ENCODE measurements at regions not wholly inside any gene's neighbourhood (a gene's known extent, or its start where the extent isn't known, plus 50 kb on each side); places are given as distances from the start of the nearest gene placed in this dataset.

GRCh38 chr6:141017941-141018340, 1114.8 kb upstream of the GJE1 start:
- ATAC-seq, result no peak
- Histone ChIP-seq H3K4me3 (no peak overlapping the region), H3K9me3 (no peaks in the 10 kb centered on the region), H3K27me3 (no peaks in the 10 kb centered on the region), H3K27ac (no peak overlapping the region), H3K4me1 (no peaks in the 10 kb centered on the region), H3K36me3 (no peaks in the 10 kb centered on the region)
- WGBS, 2 donors (ENCODE audit: low coverage in 1 of 2), result 90 to 94% methylated on average over 5 of the region's 5 CpGs
- TF ChIP-seq CTCF (IDR thresholded peaks at IDR 0.05), result no peak

GRCh38 chr6:141000917-141001316, 1131.8 kb upstream of the GJE1 start:
- no peaks in the 10 kb centered on the region for H3K27me3 ChIP-seq
- H3K4me3 ChIP-seq, result no peak overlapping the region
- H3K27ac ChIP-seq, result no peak overlapping the region
- H3K9me3 ChIP-seq, result no peaks in the 10 kb centered on the region
- WGBS, 2 donors (ENCODE audit: low coverage in 1 of 2), result 79 to 90% methylated on average over 2 of the region's 2 CpGs
- H3K4me1 ChIP-seq, result no peaks in the 10 kb centered on the region
- no peak for ATAC-seq
- TF ChIP-seq POLR2A (IDR thresholded peaks at IDR 0.05), result no peak
- TF ChIP-seq CTCF (IDR thresholded peaks at IDR 0.05), result no peak
- no peak for TF ChIP-seq EP300 (IDR thresholded peaks at IDR 0.05)
- TF ChIP-seq POLR2AphosphoS5 (IDR thresholded peaks at IDR 0.05), result no peak
- no peaks in the 10 kb centered on the region for H3K36me3 ChIP-seq

GRCh38 chr6:140993515-140993914, 1139.2 kb upstream of the GJE1 start:
- no peak overlapping the region for H3K27ac ChIP-seq
- H3K9me3 ChIP-seq, result peaks cover 0 to 5% (median 0%) of the 10 kb centered on the region in 3 donors
- H3K27me3 ChIP-seq, result no peaks in the 10 kb centered on the region
- H3K4me3 ChIP-seq, result no peak overlapping the region
- ATAC-seq, result no peak
- TF ChIP-seq EP300 (IDR thresholded peaks at IDR 0.05) (no peak), CTCF (IDR thresholded peaks at IDR 0.05) (no peak)
- no peaks in the 10 kb centered on the region for H3K36me3 ChIP-seq
- whole genome bisulfite sequencing, 2 donors (ENCODE audit: low coverage in 1 of 2), result 100% methylated on average over 1 of the region's 1 CpG
- peaks cover 0 to 11% (median 5%) of the 10 kb centered on the region in 3 donors for H3K4me1 ChIP-seq

- Histone ChIP-seq H3K4me1 (peaks cover 0 to 19% (median 6%) of the 10 kb centered on the region in 3 donors), H3K36me3 (no peaks in the 10 kb centered on the region), H3K27ac (no peak overlapping the region), H3K9me3 (peaks cover 0 to 5% (median 0%) of the 10 kb centered on the region in 3 donors), H3K27me3 (no peaks in the 10 kb centered on the region), H3K4me3 (no peak overlapping the region)
- ATAC-seq, result no peak
- TF ChIP-seq POLR2A (IDR thresholded peaks at IDR 0.05) (no peak), CTCF (IDR thresholded peaks at IDR 0.05) (no peak), POLR2AphosphoS5 (IDR thresholded peaks at IDR 0.05) (no peak), EP300 (IDR thresholded peaks at IDR 0.05) (no peak)
- 82 to 93% methylated on average over 1 of the region's 1 CpG for WGBS, 2 donors (ENCODE audit: low coverage in 1 of 2)
Observed at GRCh38 chr6:140992678-140993077, 1140.0 kb upstream of the GJE1 start.

- Histone ChIP-seq H3K9me3 (no peaks in the 10 kb centered on the region), H3K27ac (no peak overlapping the region), H3K36me3 (no peaks in the 10 kb centered on the region), H3K4me1 (peaks cover 0 to 36% (median 7%) of the 10 kb centered on the region in 3 donors), H3K4me3 (no peak overlapping the region), H3K27me3 (no peaks in the 10 kb centered on the region)
- TF ChIP-seq POLR2A (IDR thresholded peaks at IDR 0.05), result no peak
- TF ChIP-seq EP300 (IDR thresholded peaks at IDR 0.05), result no peak
- TF ChIP-seq CTCF (IDR thresholded peaks at IDR 0.05), result no peak
- no peak for ATAC-seq
Observed at GRCh38 chr6:140988780-140989179, 1143.9 kb upstream of the GJE1 start.
